BJ (cell line): ENCODE measurements at regions not wholly inside any gene's neighbourhood (a gene's known extent, or its start where the extent isn't known, plus 50 kb on each side); places are given as distances from the start of the nearest gene placed in this dataset.

Experiments
- CTCF ChIA-PET: fragments of 350-600 bp; formaldehyde crosslinking; extraction: SDS; loops from one replicate; lab custom pipeline; 2021; ENCODE audit warnings: antibody characterized with exemption, inconsistent platforms; lab: Yijun Ruan, JAX
- POLR2A ChIA-PET: fragments of 300-600 bp; sonication (Branson Sonifier 250); formaldehyde crosslinking; extraction: SDS; loops from one replicate; lab custom pipeline; 2021; ENCODE audit warnings: antibody characterized with exemption; lab: Charles Lee
- DNase-seq: peaks from one replicate; pipeline ENCODE4 v3.0.0-alpha.2; 2011; ENCODE audit warnings: low read depth
- H3K27me3 ChIP-seq: 2 replicates; pipeline ENCODE4 v1.6.0; 2011; ENCODE audit warnings: low read length; ENCODE audit not compliant: control insufficient read depth, insufficient read depth
- H3K36me3 ChIP-seq: 2 replicates; pipeline ENCODE4 v1.5.1; 2011; ENCODE audit warnings: low read length; ENCODE audit not compliant: control insufficient read depth, insufficient read depth
- H3K4me3 ChIP-seq: 2 replicates; pipeline ENCODE4 v1.5.1; 2011; ENCODE audit warnings: low read depth, mild to moderate bottlenecking, control low read depth, low read length
- TF ChIP-seq, protein P1 (sequence below): IDR thresholded peaks from 2 replicates; pipeline ENCODE4 v1.5.1; 2011; ENCODE audit warnings: low read depth, mild to moderate bottlenecking, control low read depth, inconsistent platforms, low read length, moderate library complexity; ENCODE audit not compliant: insufficient read depth

DNA sequence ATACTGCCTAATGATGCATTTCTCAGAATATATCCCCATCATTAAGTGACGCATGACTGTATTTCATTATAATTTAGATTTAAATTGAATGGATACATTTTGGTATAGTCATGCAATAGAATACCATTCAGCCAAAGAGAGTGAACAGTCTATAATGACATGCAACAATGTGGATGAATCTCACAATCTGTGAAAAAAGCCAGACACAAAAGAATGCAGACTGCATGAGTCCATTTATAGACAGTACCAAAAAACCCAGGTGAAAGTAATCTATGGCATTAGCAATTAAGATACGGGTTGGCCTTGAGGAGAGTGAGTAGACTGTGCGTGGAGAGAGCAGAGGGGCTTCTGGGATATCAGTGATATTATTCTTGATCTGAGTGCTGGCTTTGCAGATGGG, 239.7 kb upstream of the PGRMC2 start:
- no peak for DNase-seq
- H3K4me3 ChIP-seq, result no peak overlapping the region
- ChIA-PET POLR2A (interaction anchor here (0.7 kb wide), 1 partner anchor 10 kb away, joined by 3 read pairs; no protein-coding TSS in a partner anchor), CTCF (no interaction called here)
- H3K36me3 ChIP-seq, result no peaks in the 10 kb centered on the region
- TF ChIP-seq, protein P1, sequence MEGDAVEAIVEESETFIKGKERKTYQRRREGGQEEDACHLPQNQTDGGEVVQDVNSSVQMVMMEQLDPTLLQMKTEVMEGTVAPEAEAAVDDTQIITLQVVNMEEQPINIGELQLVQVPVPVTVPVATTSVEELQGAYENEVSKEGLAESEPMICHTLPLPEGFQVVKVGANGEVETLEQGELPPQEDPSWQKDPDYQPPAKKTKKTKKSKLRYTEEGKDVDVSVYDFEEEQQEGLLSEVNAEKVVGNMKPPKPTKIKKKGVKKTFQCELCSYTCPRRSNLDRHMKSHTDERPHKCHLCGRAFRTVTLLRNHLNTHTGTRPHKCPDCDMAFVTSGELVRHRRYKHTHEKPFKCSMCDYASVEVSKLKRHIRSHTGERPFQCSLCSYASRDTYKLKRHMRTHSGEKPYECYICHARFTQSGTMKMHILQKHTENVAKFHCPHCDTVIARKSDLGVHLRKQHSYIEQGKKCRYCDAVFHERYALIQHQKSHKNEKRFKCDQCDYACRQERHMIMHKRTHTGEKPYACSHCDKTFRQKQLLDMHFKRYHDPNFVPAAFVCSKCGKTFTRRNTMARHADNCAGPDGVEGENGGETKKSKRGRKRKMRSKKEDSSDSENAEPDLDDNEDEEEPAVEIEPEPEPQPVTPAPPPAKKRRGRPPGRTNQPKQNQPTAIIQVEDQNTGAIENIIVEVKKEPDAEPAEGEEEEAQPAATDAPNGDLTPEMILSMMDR, result no peak
- no peaks in the 10 kb centered on the region for H3K27me3 ChIP-seq

DNA sequence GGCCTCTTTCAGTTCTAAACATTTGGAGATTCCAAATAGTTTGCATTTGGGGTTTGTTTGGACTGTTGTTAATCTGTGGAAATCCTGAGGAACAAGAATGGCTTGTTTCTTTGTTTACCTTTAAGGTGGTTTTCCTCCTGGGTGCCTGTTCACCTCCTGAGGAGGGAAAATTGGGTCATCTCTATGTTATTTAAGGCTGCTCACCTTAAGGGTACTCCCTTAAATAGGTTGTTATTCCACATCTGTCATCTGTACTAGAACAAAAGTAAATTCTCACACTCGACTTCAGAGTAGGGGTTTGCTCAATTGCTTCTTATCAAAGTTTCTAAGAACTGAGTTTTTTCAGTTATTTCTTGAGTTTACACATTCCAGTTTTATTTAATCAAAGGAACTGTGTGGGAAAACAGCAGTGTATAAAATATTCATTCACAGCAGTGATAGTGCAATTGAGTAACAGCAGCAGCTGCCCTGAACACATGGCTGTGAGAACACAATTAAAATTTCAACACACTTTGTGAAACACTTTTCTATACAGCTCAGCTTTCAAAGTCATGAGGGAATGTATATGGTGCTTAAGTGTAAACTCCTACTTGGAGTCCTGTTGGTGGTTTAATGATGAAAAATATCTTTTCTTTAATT, 238.5 kb upstream of the PGRMC2 start:
- no peaks in the 10 kb centered on the region for H3K27me3 ChIP-seq
- H3K4me3 ChIP-seq, result no peak overlapping the region
- no peaks in the 10 kb centered on the region for H3K36me3 ChIP-seq
- TF ChIP-seq, protein P1, result no peak
- POLR2A ChIA-PET, result no interaction called here
- no peak for DNase-seq
- CTCF ChIA-PET, result interaction anchor here (1.2 kb wide), 1 partner anchor 72 kb away, joined by 4 read pairs; no protein-coding TSS in a partner anchor

DNA sequence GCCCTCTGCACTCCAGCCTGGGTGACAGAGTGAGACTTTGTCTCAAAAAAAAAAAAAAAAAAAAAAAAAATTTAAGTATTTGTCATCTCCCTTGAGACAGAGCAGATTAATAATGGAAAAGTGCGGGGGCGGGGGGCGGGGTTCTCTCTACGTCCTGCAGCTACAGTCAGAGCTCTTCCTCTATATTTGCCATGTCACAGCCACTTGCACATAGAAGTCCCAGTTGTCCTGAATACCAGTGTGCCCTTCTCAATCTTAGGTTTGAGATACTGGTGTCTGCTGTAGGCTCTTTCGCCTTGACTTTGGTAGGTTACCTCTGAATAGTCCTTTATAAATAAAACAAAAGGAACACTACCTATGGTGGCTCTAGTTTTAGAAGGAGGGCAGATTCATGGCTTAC, 237.8 kb upstream of the PGRMC2 start:
- POLR2A ChIA-PET, result no interaction called here
- TF ChIP-seq, protein P1, result no peak
- Histone ChIP-seq H3K4me3 (no peak overlapping the region), H3K36me3 (no peaks in the 10 kb centered on the region), H3K27me3 (no peaks in the 10 kb centered on the region)
- CTCF ChIA-PET, result interaction anchor here (1.2 kb wide), 1 partner anchor 71 kb away, joined by 3 read pairs; no protein-coding TSS in a partner anchor
- no peak for DNase-seq

DNA sequence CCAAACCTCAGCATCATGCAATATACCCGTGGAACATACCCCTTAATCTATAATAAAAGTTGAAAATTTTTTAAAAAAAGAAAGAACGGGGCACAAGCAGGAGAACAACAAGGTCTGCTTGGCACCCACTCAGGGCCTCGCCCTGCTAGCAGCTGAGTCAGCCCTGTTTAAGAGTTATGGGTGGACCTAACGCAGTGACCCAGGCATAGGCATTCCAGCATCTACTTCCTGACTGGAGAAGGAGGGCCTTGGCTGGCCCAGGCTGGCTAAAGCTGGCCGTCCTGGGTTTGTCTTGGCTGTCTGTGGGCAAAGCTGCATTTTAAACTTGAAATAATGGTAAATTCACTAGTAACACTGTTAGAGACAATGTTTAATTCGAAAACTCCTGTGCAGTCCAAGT, 236.7 kb upstream of the PGRMC2 start:
- POLR2A ChIA-PET, result no interaction called here
- no peaks in the 10 kb centered on the region for H3K36me3 ChIP-seq
- no peak for DNase-seq
- TF ChIP-seq, protein P1, result no peak
- CTCF ChIA-PET, result interaction anchor here (1.2 to 1.9 kb wide), 2 partner anchors 28 to 70 kb away, joined by 3 to 5 read pairs; no protein-coding TSS in a partner anchor
- H3K4me3 ChIP-seq, result no peak overlapping the region
- H3K27me3 ChIP-seq, result no peaks in the 10 kb centered on the region

DNA sequence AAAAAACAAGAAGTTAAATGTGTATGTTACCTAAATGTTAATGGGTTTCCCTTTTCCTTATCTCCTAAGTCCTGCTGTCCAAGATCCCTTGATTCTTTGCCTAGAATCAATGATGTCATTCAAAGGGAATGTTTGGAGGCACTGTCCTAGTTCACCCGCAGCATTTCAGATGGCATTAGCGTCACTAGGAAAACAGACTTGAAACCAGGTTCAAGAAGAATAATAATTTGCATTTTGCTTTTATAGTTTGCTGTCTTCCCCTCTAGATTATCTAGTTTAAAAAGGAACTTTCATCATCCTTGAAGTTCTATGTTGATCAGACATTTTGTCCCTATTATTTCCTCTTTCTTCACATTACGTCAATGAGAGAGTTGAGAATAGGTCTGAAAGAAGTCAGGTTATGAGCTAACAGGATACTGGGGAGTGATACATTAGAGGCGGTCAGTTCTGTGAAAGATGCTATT, 234.1 kb upstream of the PGRMC2 start:
- TF ChIP-seq, protein P1, result no peak
- Histone ChIP-seq H3K27me3 (no peaks in the 10 kb centered on the region), H3K4me3 (no peak overlapping the region), H3K36me3 (no peaks in the 10 kb centered on the region)
- CTCF ChIA-PET, result no interaction called here
- POLR2A ChIA-PET, result no interaction called here
- no peak for DNase-seq
